SK-N-SH (cell line): ENCODE measurements at regions not wholly inside any gene's neighbourhood (a gene's known extent, or its start where the extent isn't known, plus 50 kb on each side); places are given as distances from the start of the nearest gene placed in this dataset.

Source experiments
- CTCF ChIA-PET: fragments of 300-600, 350-600 bp; formaldehyde crosslinking; extraction: SDS; loops from one replicate; lab custom pipeline; 2021; lab: Yijun Ruan, JAX
- POLR2A ChIA-PET: fragments of 350-600 bp; sonication (Branson Sonifier 250); formaldehyde crosslinking; extraction: SDS; loops from one replicate; lab custom pipeline; 2020; ENCODE audit warnings: antibody characterized with exemption, inconsistent platforms; lab: Yijun Ruan, JAX
- DNase-seq: peaks from one replicate; pipeline ENCODE4 v3.0.0; 2012
- H2AFZ ChIP-seq: fragments of 200-600 bp; sonication (generic); 2 replicates; pipeline ENCODE4 v1.8.1; 2016; ENCODE audit warnings: antibody characterized with exemption, mild to moderate bottlenecking, low read depth
- H3F3A ChIP-seq: fragments of 200-600 bp; sonication (generic); replicated peaks from 2 replicates; pipeline ENCODE3; 2016; ENCODE audit warnings: antibody characterized with exemption, mild to moderate bottlenecking; ENCODE audit not compliant: insufficient read depth
- H3K27ac ChIP-seq, 2 experiments: fragments of 200-500 bp in 1 of 2; fragments of 200-600 bp in 1 of 2; sonication (Bioruptor generic) in 1 of 2; sonication (generic), shearing (Covaris generic) in 1 of 2; 2 replicates each; pipeline versions ENCODE4 v1.5.1 to v1.6.1; 2014 to 2016; ENCODE audit warnings: low read depth in 2 of 2, inconsistent platforms in 1 of 2, low read length in 1 of 2, mild to moderate bottlenecking in 1 of 2, mixed read lengths in 1 of 2
- H3K27me3 ChIP-seq: fragments of 200-600 bp; sonication (generic), shearing (Covaris generic); 2 replicates; pipeline ENCODE4 v1.6.1; 2016; ENCODE audit warnings: mixed run types; ENCODE audit not compliant: insufficient read depth
- H3K36me3 ChIP-seq, 2 experiments: fragments of 200-500 bp in 1 of 2; fragments of 200-600 bp in 1 of 2; sonication (Bioruptor generic) in 1 of 2; sonication (generic) in 1 of 2; replicated peaks in 1 of 2; 2 replicates each; pipeline versions ENCODE3 to v1.5.1; 2014 to 2016; ENCODE audit warnings: low read length in 1 of 2, mild to moderate bottlenecking in 1 of 2; ENCODE audit not compliant: insufficient read depth in 2 of 2, control insufficient read depth in 1 of 2
- H3K4me1 ChIP-seq, 2 experiments: fragments of 200-500 bp in 1 of 2; fragments of 200-600 bp in 1 of 2; sonication (Bioruptor generic) in 1 of 2; sonication (generic), shearing (Covaris generic) in 1 of 2; 2 replicates each; pipeline versions ENCODE4 v1.5.1 to v1.6.1; 2014 to 2016; ENCODE audit warnings: low read depth in 1 of 2, low read length in 1 of 2, mixed run types in 1 of 2; ENCODE audit not compliant: insufficient read depth in 2 of 2, control insufficient read depth in 1 of 2
- H3K4me2 ChIP-seq: fragments of 200-600 bp; sonication (generic), shearing (Covaris generic); 2 replicates; pipeline ENCODE4 v1.6.1; 2017; ENCODE audit warnings: mixed run types
- H3K4me3 ChIP-seq, 2 experiments: fragments of 200-500 bp in 1 of 2; fragments of 200-600 bp in 1 of 2; sonication (Bioruptor generic) in 1 of 2; sonication (generic), shearing (Covaris generic) in 1 of 2; 2 replicates each; pipeline versions ENCODE4 v1.5.1 to v1.8.1; 2014 to 2016; ENCODE audit warnings: low read depth in 2 of 2, inconsistent platforms in 1 of 2, low read length in 1 of 2, mild to moderate bottlenecking in 1 of 2, mixed read lengths in 1 of 2, moderate library complexity in 1 of 2
- H3K79me2 ChIP-seq: fragments of 200-600 bp; sonication (generic); 2 replicates; pipeline ENCODE4 v1.8.1; 2017; ENCODE audit warnings: mild to moderate bottlenecking; ENCODE audit not compliant: insufficient read depth
- H3K9ac ChIP-seq: fragments of 200-600 bp; sonication (generic); 2 replicates; pipeline ENCODE4 v1.6.1; 2017; ENCODE audit warnings: mixed run types
- H3K9me2 ChIP-seq: fragments of 200-600 bp; sonication (generic); 2 replicates; pipeline ENCODE4 v1.6.1; 2017; ENCODE audit warnings: mixed run types
- H3K9me3 ChIP-seq: fragments of 200-600 bp; sonication (generic); 2 replicates; pipeline ENCODE4 v1.6.1; 2017; ENCODE audit warnings: mixed run types, mild to moderate bottlenecking, moderate library complexity
- H4K20me1 ChIP-seq: fragments of 200-600 bp; sonication (generic); 2 replicates; pipeline ENCODE4 v1.6.1; 2017; ENCODE audit warnings: mild to moderate bottlenecking, mixed run types; ENCODE audit not compliant: insufficient read depth
- CHD2 ChIP-seq: fragments of 150-350 bp; IDR thresholded peaks from 2 replicates; pipeline ENCODE4 v1.6.1; 2018; ENCODE audit warnings: low read length; ENCODE audit not compliant: partially characterized antibody
- CTCF ChIP-seq: fragments of 200-600 bp; sonication (generic); IDR thresholded peaks from 2 replicates; pipeline ENCODE4 v1.6.1; 2017; ENCODE audit warnings: antibody characterized with exemption, mild to moderate bottlenecking, moderate library complexity
- EZH2phosphoT487 ChIP-seq: fragments of 200-600 bp; sonication (generic); IDR thresholded peaks from 2 replicates; pipeline ENCODE4 v1.6.1; 2017; ENCODE audit warnings: low read depth, mixed run types, mild to moderate bottlenecking, antibody characterized with exemption, moderate library complexity, borderline replicate concordance
- FOSL2 ChIP-seq: IDR thresholded peaks from 2 replicates; pipeline ENCODE4 v1.4.0; 2012; ENCODE audit warnings: low read depth, mild to moderate bottlenecking, moderate library complexity, borderline replicate concordance
- GATA2 ChIP-seq: sonication (generic); formaldehyde crosslinking; IDR thresholded peaks from 2 replicates; pipeline ENCODE4 v1.5.0; 2020; ENCODE audit warnings: mild to moderate bottlenecking, missing genetic modification reagents
- JUND ChIP-seq: IDR thresholded peaks from 2 replicates; pipeline ENCODE4 v1.4.0; 2012
- NRF1 ChIP-seq: IDR thresholded peaks from 2 replicates; pipeline ENCODE4 v1.6.1; 2012; ENCODE audit warnings: low read depth, mild to moderate bottlenecking, low read length
- REST ChIP-seq: IDR thresholded peaks from 2 replicates; pipeline ENCODE4 v1.6.1; 2012; ENCODE audit warnings: mild to moderate bottlenecking, low read depth, low read length, moderate library complexity
- RFX5 ChIP-seq: IDR thresholded peaks from 2 replicates; pipeline ENCODE4 v1.6.1; 2012; ENCODE audit warnings: mild to moderate bottlenecking, improper control_type of control experiment, low read length
- RXRA ChIP-seq: IDR thresholded peaks from 2 replicates; pipeline ENCODE4 v1.4.0; 2012; ENCODE audit warnings: low read depth, mild to moderate bottlenecking, borderline replicate concordance
- SMC3 ChIP-seq: IDR thresholded peaks from 2 replicates; pipeline ENCODE4 v1.6.1; 2012; ENCODE audit warnings: low read depth, low read length, improper control_type of control experiment
- TAF1 ChIP-seq: IDR thresholded peaks from 2 replicates; pipeline ENCODE4 v1.6.1; 2012; ENCODE audit warnings: low read depth, mild to moderate bottlenecking, low read length, moderate library complexity, borderline replicate concordance
- TCF12 ChIP-seq: IDR thresholded peaks from 2 replicates; pipeline ENCODE4 v1.4.0; 2012
- TEAD4 ChIP-seq: IDR thresholded peaks from 2 replicates; pipeline ENCODE4 v1.4.0; 2012; ENCODE audit warnings: mild to moderate bottlenecking, borderline replicate concordance; ENCODE audit not compliant: insufficient read depth
- YY1 ChIP-seq: IDR thresholded peaks from 2 replicates; pipeline ENCODE4 v1.4.0; 2012; ENCODE audit warnings: low read depth, mild to moderate bottlenecking
- ZBTB33 ChIP-seq: IDR thresholded peaks from 2 replicates; pipeline ENCODE4 v1.4.0; 2012; ENCODE audit warnings: low read depth, borderline replicate concordance
- WGBS: methylation state at CpG from one replicate; pipeline ENCODE4 v1.1.6; 2017; ENCODE audit warnings: low lambda C conversion rate; 5-methylcytosine and 5-hydroxymethylcytosine counted together
- TF ChIP-seq, protein P1 (sequence below): fragments of 150-350 bp; IDR thresholded peaks from 2 replicates; pipeline ENCODE4 v1.6.1; 2016; ENCODE audit warnings: mild to moderate bottlenecking, low read depth, low read length
- TF ChIP-seq, protein P2 (sequence below): fragments of 150-350 bp; IDR thresholded peaks from 2 replicates; pipeline ENCODE4 v1.6.1; 2017; ENCODE audit warnings: antibody characterized with exemption, low read length, low read depth, borderline replicate concordance
- TF ChIP-seq, protein P3 (sequence below): IDR thresholded peaks from 2 replicates; pipeline ENCODE4 v1.4.0; 2012; ENCODE audit warnings: low read depth, borderline replicate concordance

- no peaks in the 10 kb centered on the region for H4K20me1 ChIP-seq
- H2AFZ ChIP-seq: no peak overlapping the region
- no peaks in the 10 kb centered on the region for H3K9me3 ChIP-seq
- H3K9ac ChIP-seq: no peak overlapping the region
- H3K36me3 ChIP-seq: no peaks in the 10 kb centered on the region
- H3K4me1 ChIP-seq: no peaks in the 10 kb centered on the region
- POLR2A ChIA-PET: no interaction called here
- no peaks in the 10 kb centered on the region for H3K9me2 ChIP-seq
- no peaks in the 10 kb centered on the region for H3K79me2 ChIP-seq
- CTCF ChIA-PET: no interaction called here
- DNase-seq: no peak
- TF ChIP-seq, protein P1, sequence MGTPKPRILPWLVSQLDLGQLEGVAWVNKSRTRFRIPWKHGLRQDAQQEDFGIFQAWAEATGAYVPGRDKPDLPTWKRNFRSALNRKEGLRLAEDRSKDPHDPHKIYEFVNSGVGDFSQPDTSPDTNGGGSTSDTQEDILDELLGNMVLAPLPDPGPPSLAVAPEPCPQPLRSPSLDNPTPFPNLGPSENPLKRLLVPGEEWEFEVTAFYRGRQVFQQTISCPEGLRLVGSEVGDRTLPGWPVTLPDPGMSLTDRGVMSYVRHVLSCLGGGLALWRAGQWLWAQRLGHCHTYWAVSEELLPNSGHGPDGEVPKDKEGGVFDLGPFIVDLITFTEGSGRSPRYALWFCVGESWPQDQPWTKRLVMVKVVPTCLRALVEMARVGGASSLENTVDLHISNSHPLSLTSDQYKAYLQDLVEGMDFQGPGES: no peak
- TF ChIP-seq ZBTB33 (no peak), NRF1 (no peak), FOSL2 (no peak), EZH2phosphoT487 (no peak), CHD2 (no peak), YY1 (no peak), SMC3 (no peak), CTCF (no peak)
- H3F3A ChIP-seq: no peaks in the 10 kb centered on the region
- WGBS: 22% methylated on average over 1 of the region's 1 CpG
- H3K27me3 ChIP-seq: no peaks in the 10 kb centered on the region
- no peak overlapping the region for H3K4me3 ChIP-seq
- no peak overlapping the region for H3K4me2 ChIP-seq
- no peak overlapping the region for H3K27ac ChIP-seq
These were observed 415.1 kb downstream of the MLLT3 start for GRCh38 chr9:20207176-20207575.

DNA sequence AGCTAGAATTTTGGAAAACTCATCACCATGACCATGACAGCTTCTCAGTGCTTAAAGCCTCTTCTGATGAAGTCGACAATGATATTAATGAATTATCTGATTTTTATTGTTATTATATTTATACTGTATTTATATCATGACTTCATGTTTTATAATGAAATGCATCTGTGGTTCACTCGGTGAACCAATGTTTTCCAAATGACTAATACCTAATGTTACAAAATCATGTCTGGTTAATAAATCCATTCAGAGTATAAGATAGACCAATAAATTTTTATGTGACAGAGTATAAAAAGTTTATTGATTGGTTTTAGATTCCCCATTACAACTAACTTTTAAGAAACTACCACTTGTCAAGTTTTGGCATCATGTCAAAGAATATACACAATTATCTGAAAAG lies 416.5 kb downstream of the MLLT3 start:
- Histone ChIP-seq H3K9me2 (no peaks in the 10 kb centered on the region), H3K4me3 (no peak overlapping the region), H2AFZ (no peak overlapping the region), H3K4me2 (no peak overlapping the region), H3K79me2 (no peaks in the 10 kb centered on the region), H3K27me3 (no peaks in the 10 kb centered on the region), H3K9ac (no peak overlapping the region), H3K36me3 (no peaks in the 10 kb centered on the region), H3K27ac (no peak overlapping the region), H3K9me3 (no peaks in the 10 kb centered on the region), H3F3A (no peaks in the 10 kb centered on the region), H3K4me1 (peaks cover 0 to 5% of the 10 kb centered on the region in 2 experiments; a peak in 1 of 4 replicates), H4K20me1 (no peaks in the 10 kb centered on the region)
- POLR2A ChIA-PET: no interaction called here
- no peak for DNase-seq
- WGBS: 27% methylated on average over 2 of the region's 2 CpGs
- CTCF ChIA-PET: no interaction called here
- TF ChIP-seq RXRA: no peak
- no peak for TF ChIP-seq JUND
- TF ChIP-seq, protein P2, sequence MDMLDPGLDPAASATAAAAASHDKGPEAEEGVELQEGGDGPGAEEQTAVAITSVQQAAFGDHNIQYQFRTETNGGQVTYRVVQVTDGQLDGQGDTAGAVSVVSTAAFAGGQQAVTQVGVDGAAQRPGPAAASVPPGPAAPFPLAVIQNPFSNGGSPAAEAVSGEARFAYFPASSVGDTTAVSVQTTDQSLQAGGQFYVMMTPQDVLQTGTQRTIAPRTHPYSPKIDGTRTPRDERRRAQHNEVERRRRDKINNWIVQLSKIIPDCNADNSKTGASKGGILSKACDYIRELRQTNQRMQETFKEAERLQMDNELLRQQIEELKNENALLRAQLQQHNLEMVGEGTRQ: no peak
- TF ChIP-seq, protein P3, sequence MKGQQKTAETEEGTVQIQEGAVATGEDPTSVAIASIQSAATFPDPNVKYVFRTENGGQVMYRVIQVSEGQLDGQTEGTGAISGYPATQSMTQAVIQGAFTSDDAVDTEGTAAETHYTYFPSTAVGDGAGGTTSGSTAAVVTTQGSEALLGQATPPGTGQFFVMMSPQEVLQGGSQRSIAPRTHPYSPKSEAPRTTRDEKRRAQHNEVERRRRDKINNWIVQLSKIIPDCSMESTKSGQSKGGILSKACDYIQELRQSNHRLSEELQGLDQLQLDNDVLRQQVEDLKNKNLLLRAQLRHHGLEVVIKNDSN: no peak
- TF ChIP-seq TEAD4: no peak
- TF ChIP-seq REST: no peak
- no peak for TF ChIP-seq TCF12
- TF ChIP-seq TAF1: no peak
- TF ChIP-seq GATA2 (CRISPR knock-in tag): no peak
- TF ChIP-seq RFX5: no peak
